GM12878 (cell line): ENCODE measurements at regions not wholly inside any gene's neighbourhood (a gene's known extent, or its start where the extent isn't known, plus 50 kb on each side); places are given as distances from the start of the nearest gene placed in this dataset.

Experiments used
- CTCF ChIP-seq, 3 experiments: IDR thresholded peaks in 2 of 3; conservative IDR thresholded peaks in 1 of 3; 2 replicates each; pipeline ENCODE4 v1.5.1; 2011; ENCODE audit warnings: low read depth in 3 of 3, low read length in 3 of 3, mild to moderate bottlenecking in 3 of 3, control low read depth in 2 of 3, moderate library complexity in 2 of 3, inconsistent platforms in 1 of 3, mixed read lengths in 1 of 3; ENCODE audit not compliant: control insufficient read depth in 2 of 3, insufficient read depth in 1 of 3; ENCODE audit errors: extremely low read depth in 1 of 3
- EP300 ChIP-seq, 2 experiments: fragments of 150-350 bp in 1 of 2; IDR thresholded peaks; 2 replicates each; pipeline ENCODE4 v1.6.1; 2011 to 2012; ENCODE audit warnings: low read depth in 2 of 2, low read length in 2 of 2, borderline replicate concordance in 1 of 2, improper control_type of control experiment in 1 of 2, inconsistent platforms in 1 of 2; ENCODE audit not compliant: control insufficient read depth in 1 of 2
- PKNOX1 ChIP-seq: fragments of 450-650 bp; IDR thresholded peaks from 2 replicates; pipeline ENCODE4 v1.6.1; 2016; ENCODE audit warnings: mild to moderate bottlenecking
- POLR2A ChIP-seq: IDR thresholded peaks from 2 replicates; pipeline ENCODE4 v1.6.1; 2011; ENCODE audit warnings: low read depth, mild to moderate bottlenecking, low read length
- RB1 ChIP-seq: fragments of 450-650 bp; formaldehyde crosslinking; IDR thresholded peaks from 2 replicates; pipeline ENCODE4 v1.6.1; 2017; ENCODE audit warnings: mild to moderate bottlenecking, borderline replicate concordance
- RBBP5 ChIP-seq: fragments of 200-600 bp; sonication (generic); conservative IDR thresholded peaks from 2 replicates; pipeline ENCODE4 v1.6.1; 2016
- SRF ChIP-seq, 2 experiments: IDR thresholded peaks; 2 replicates each; pipeline ENCODE4 v1.6.1; 2011; ENCODE audit warnings: low read depth in 2 of 2, low read length in 2 of 2, mild to moderate bottlenecking in 1 of 2, moderate library complexity in 1 of 2
- TAF1 ChIP-seq: IDR thresholded peaks from 2 replicates; pipeline ENCODE4 v1.6.1; 2011; ENCODE audit warnings: mild to moderate bottlenecking, low read depth, low read length, borderline replicate concordance

DNA sequence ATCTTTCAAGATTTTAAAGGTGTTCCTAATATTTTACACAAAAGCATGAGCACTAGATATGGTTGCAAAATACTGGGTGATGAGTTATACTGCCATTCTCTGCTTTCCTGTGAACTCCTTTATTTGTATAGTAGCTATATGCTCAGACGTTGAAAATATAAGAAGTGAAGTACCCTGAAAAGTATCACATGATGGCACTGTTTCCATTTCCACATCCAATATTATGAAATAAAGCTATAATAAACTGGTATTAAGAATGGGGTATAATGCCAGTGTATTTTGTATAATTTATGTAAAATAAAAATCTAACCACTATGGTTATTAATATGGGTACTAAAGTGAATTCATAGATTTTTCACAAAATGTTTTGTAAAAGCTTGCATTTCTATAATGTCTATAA is 79.6 kb upstream of the FOXP2 start:
- TF ChIP-seq POLR2A, result no peak
- TF ChIP-seq TAF1, result no peak
- TF ChIP-seq RB1, result no peak
- TF ChIP-seq EP300 (IDR thresholded peaks at IDR 0.05; ENCODE audit: borderline replicate concordance in 1 of 2, control insufficient read depth in 1 of 2, low read depth in 2 of 2, low read length in 2 of 2), result no peak
- no peak for TF ChIP-seq SRF (IDR thresholded peaks at IDR 0.05; ENCODE audit: low read depth in 2 of 2, low read length in 2 of 2)
- TF ChIP-seq CTCF (IDR thresholded peaks at IDR 0.05 in 2 of 3, conservative IDR thresholded peaks at IDR 0.05 in 1 of 3; ENCODE audit: control insufficient read depth in 2 of 3, extremely low read depth in 1 of 3, insufficient read depth in 1 of 3, low read depth in 3 of 3, low read length in 3 of 3), result no peak
- TF ChIP-seq PKNOX1, result no peak
- no peak for TF ChIP-seq RBBP5
